Panc1 (cell line): ENCODE measurements at regions not wholly inside any gene's neighbourhood (a gene's known extent, or its start where the extent isn't known, plus 50 kb on each side); places are given as distances from the start of the nearest gene placed in this dataset.

Experiments
- ATAC-seq: fragments of 200-7000 bp; cut with Tn5 transposase; 2 replicates; pipeline ENCODE4 v1.9.1; 2020; ENCODE audit warnings: mild to moderate bottlenecking, moderate library complexity
- BruUV-seq: library from RNA; stranded (reverse); fragments of 400-500 nt; replicated peaks from 2 replicates; lab custom pipeline; 2021; lab: Mats Ljungman, UMichigan
- CTCF ChIA-PET: fragments of 300-600 bp; sonication (Branson Sonifier 250); formaldehyde crosslinking; loops from one replicate; lab custom pipeline; 2022; ENCODE audit warnings: antibody characterized with exemption; lab: Charles Lee
- POLR2A ChIA-PET: fragments of 300-600 bp; sonication (Branson Sonifier 250); formaldehyde crosslinking; loops from one replicate; lab custom pipeline; 2022; ENCODE audit warnings: antibody characterized with exemption; lab: Charles Lee
- DNase-seq: peaks from one replicate; pipeline ENCODE4 v3.0.0-alpha.2; 2010; ENCODE audit warnings: low read depth, low spot score
- H3K27ac ChIP-seq: 2 replicates; pipeline ENCODE4 v1.5.1; 2011; ENCODE audit warnings: mild to moderate bottlenecking, low read length, inconsistent platforms
- H3K27me3 ChIP-seq: fragments of 200-500 bp; sonication (Bioruptor generic); 2 replicates; pipeline ENCODE4 v1.6.0; 2014; ENCODE audit warnings: low read length, inconsistent platforms; ENCODE audit not compliant: control insufficient read depth, insufficient read depth
- H3K36me3 ChIP-seq: fragments of 200-500 bp; sonication (Bioruptor generic); 2 replicates; pipeline ENCODE4 v1.5.1; 2014; ENCODE audit warnings: inconsistent platforms, mild to moderate bottlenecking, low read length, moderate library complexity; ENCODE audit not compliant: control insufficient read depth, insufficient read depth
- H3K4me1 ChIP-seq: 2 replicates; pipeline ENCODE4 v1.5.1; 2011; ENCODE audit warnings: inconsistent platforms, mild to moderate bottlenecking, low read length, moderate library complexity; ENCODE audit not compliant: control insufficient read depth, insufficient read depth
- H3K4me3 ChIP-seq, 2 experiments: 2 replicates each; pipeline ENCODE4 v1.5.1; 2011 to 2012; ENCODE audit warnings: low read depth in 2 of 2, low read length in 2 of 2, mild to moderate bottlenecking in 2 of 2, inconsistent platforms in 1 of 2, moderate library complexity in 1 of 2
- H3K9me3 ChIP-seq: fragments of 200-500 bp; sonication (Bioruptor generic); 2 replicates; pipeline ENCODE4 v1.5.1; 2014; ENCODE audit warnings: low read depth, mild to moderate bottlenecking, inconsistent platforms, low read length, moderate library complexity; ENCODE audit not compliant: control insufficient read depth, insufficient read depth
- POLR2AphosphoS5 ChIP-seq: IDR thresholded peaks from 2 replicates; pipeline ENCODE4 v1.6.1; 2012; ENCODE audit warnings: mild to moderate bottlenecking, low read depth, low read length, moderate library complexity
- REST ChIP-seq, 2 experiments: IDR thresholded peaks; 2 replicates each; pipeline ENCODE4 v1.6.1; 2011 to 2012; ENCODE audit warnings: low read depth in 2 of 2, control low read depth in 1 of 2, low read length in 1 of 2, mild to moderate bottlenecking in 1 of 2, moderate library complexity in 1 of 2; ENCODE audit not compliant: insufficient read depth in 1 of 2
- SIN3A ChIP-seq: IDR thresholded peaks from 2 replicates; pipeline ENCODE4 v1.6.1; 2012; ENCODE audit warnings: low read depth, mild to moderate bottlenecking, low read length, moderate library complexity, borderline replicate concordance; ENCODE audit not compliant: insufficient read depth
- TCF7L2 ChIP-seq: IDR thresholded peaks from 2 replicates; pipeline ENCODE4 v1.6.1; 2011; ENCODE audit warnings: mild to moderate bottlenecking, low read depth, low read length, inconsistent platforms
- in situ Hi-C: cut with HindIII; loops from 2 replicates; pipeline ENCODE4 v1.10.0; 2016; ENCODE audit warnings: low sequenced_read_pairs, low pct_unique_long_range_greater_than_20kb
- intact Hi-C: fragments of 100-400 bp; cut with micrococcal nuclease; formaldehyde crosslinking; loops from one replicate; pipeline ENCODE4 v1.10.0; 2022; ENCODE audit not compliant: unreplicated experiment
- TF ChIP-seq, protein P1 (sequence below): fragments of 450-650 bp; IDR thresholded peaks from 2 replicates; pipeline ENCODE4 v1.5.1; 2017; ENCODE audit warnings: mild to moderate bottlenecking

GRCh38 chr6:25217829-25218228 lies 61.3 kb upstream of the CARMIL1 start:
- DNase-seq: no peak
- POLR2A ChIA-PET: no interaction called here
- no peaks in the 10 kb centered on the region for H3K4me1 ChIP-seq
- H3K27me3 ChIP-seq: no peaks in the 10 kb centered on the region
- no peaks in the 10 kb centered on the region for H3K9me3 ChIP-seq
- BruUV-seq: no TSS peak
- CTCF ChIA-PET: no interaction called here
- no peak overlapping the region for H3K4me3 ChIP-seq
- H3K27ac ChIP-seq: no peak overlapping the region
- in situ Hi-C loops (no loop called here), intact Hi-C loops (no loop called here)
- no peaks in the 10 kb centered on the region for H3K36me3 ChIP-seq
- TF ChIP-seq POLR2AphosphoS5: no peak
- TF ChIP-seq SIN3A: no peak
- TF ChIP-seq REST (IDR thresholded peaks at IDR 0.05; ENCODE audit: insufficient read depth in 1 of 2, low read depth in 2 of 2, low read length in 1 of 2): no peak
- no peak for TF ChIP-seq TCF7L2
- TF ChIP-seq, protein P1, sequence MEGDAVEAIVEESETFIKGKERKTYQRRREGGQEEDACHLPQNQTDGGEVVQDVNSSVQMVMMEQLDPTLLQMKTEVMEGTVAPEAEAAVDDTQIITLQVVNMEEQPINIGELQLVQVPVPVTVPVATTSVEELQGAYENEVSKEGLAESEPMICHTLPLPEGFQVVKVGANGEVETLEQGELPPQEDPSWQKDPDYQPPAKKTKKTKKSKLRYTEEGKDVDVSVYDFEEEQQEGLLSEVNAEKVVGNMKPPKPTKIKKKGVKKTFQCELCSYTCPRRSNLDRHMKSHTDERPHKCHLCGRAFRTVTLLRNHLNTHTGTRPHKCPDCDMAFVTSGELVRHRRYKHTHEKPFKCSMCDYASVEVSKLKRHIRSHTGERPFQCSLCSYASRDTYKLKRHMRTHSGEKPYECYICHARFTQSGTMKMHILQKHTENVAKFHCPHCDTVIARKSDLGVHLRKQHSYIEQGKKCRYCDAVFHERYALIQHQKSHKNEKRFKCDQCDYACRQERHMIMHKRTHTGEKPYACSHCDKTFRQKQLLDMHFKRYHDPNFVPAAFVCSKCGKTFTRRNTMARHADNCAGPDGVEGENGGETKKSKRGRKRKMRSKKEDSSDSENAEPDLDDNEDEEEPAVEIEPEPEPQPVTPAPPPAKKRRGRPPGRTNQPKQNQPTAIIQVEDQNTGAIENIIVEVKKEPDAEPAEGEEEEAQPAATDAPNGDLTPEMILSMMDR: no peak
- ATAC-seq: no peak

DNA sequence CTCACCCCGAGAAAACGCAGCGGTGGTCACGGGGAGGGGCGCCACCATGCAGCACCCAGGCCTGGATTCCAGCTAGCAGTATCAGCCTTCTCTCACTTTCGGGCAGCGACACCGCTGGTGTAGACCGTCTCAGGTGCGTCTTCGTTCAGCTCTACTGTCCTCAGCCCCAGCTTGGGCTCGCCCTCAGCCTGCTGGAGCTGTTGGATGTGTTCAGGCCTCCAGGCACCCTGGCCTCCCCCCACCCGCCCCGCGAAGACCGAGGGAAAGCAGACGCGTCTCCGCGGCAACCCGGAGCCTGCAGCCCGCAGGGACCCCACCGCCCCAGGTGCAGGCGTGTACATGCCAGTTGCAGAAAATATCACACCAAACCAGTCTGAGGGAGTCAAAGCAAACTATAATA lies 60.8 kb upstream of the CARMIL1 start:
- DNase-seq: no peak
- no peaks in the 10 kb centered on the region for H3K9me3 ChIP-seq
- no peaks in the 10 kb centered on the region; the same call in 1 of the 2 replicates for H3K27me3 ChIP-seq
- ChIA-PET CTCF (no interaction called here), POLR2A (no interaction called here)
- in situ Hi-C loops (no loop called here), intact Hi-C loops (no loop called here)
- no peak for ATAC-seq
- no peaks in the 10 kb centered on the region for H3K36me3 ChIP-seq
- TF ChIP-seq SIN3A: no peak
- TF ChIP-seq REST (IDR thresholded peaks at IDR 0.05; ENCODE audit: insufficient read depth in 1 of 2, low read depth in 2 of 2, low read length in 1 of 2): no peak
- TF ChIP-seq, protein P1: no peak
- TF ChIP-seq TCF7L2: no peak
- TF ChIP-seq POLR2AphosphoS5: no peak
- BruUV-seq: no TSS peak
- H3K4me3 ChIP-seq: no peak overlapping the region
- no peaks in the 10 kb centered on the region; the same call in 1 of the 2 replicates for H3K4me1 ChIP-seq
- no peak overlapping the region for H3K27ac ChIP-seq
